Peyer's patch (tissue), 4 donors: ENCODE measurements at regions not wholly inside any gene's neighbourhood (a gene's known extent, or its start where the extent isn't known, plus 50 kb on each side); places are given as distances from the start of the nearest gene placed in this dataset.

Source experiments
- DNase-seq, 3 donors: peaks; one replicate each; pipeline ENCODE4 v3.0.0-alpha.2; 2017 to 2019
- H3K27ac ChIP-seq, 4 donors: fragments of 200-600 bp; sonication (generic); one replicate each; pipeline ENCODE4 v1.5.1; 2016 to 2019
- H3K27me3 ChIP-seq, 2 donors: fragments of 200-600 bp; sonication (generic); one replicate each; pipeline ENCODE4 v1.5.1; 2019
- H3K36me3 ChIP-seq, 3 donors: fragments of 200-600 bp; sonication (generic); one replicate each; pipeline ENCODE4 v1.5.1; 2016 to 2019
- H3K4me1 ChIP-seq, 4 donors: fragments of 200-600 bp; sonication (generic); one replicate each; pipeline ENCODE4 v1.5.1; 2016 to 2019
- H3K4me3 ChIP-seq, 4 donors: fragments of 200-600 bp; sonication (generic); 1 replicate in 3 of 4; 2 replicates in 1 of 4; pipeline ENCODE4 v1.5.1; 2016 to 2019; ENCODE audit warnings: mild to moderate bottlenecking in 1 of 4
- H3K9me3 ChIP-seq, 4 donors: fragments of 200-600 bp; sonication (generic); one replicate each; pipeline ENCODE4 v1.5.1; 2016 to 2019; ENCODE audit warnings: mild to moderate bottlenecking in 1 of 4
- CTCF ChIP-seq, 6 experiments: fragments of 450-650 bp in 4 of 6; fragments of 200-600 bp in 2 of 6; sonication (generic) in 1 of 6; IDR thresholded peaks; one replicate each; pipeline ENCODE4 v1.5.1; 2017 to 2019; ENCODE audit warnings: antibody characterized with exemption in 6 of 6, mild to moderate bottlenecking in 3 of 6, moderate library complexity in 1 of 6
- POLR2A ChIP-seq, 2 donors: fragments of 450-650 bp; IDR thresholded peaks; one replicate each; pipeline ENCODE4 v1.5.1; 2017; ENCODE audit warnings: antibody characterized with exemption in 2 of 2, mild to moderate bottlenecking in 2 of 2, moderate library complexity in 2 of 2

- Histone ChIP-seq H3K27me3 (no peaks in the 10 kb centered on the region), H3K36me3 (no peaks in the 10 kb centered on the region), H3K4me1 (peaks cover 0 to 19% (median 8%) of the 10 kb centered on the region in 4 donors), H3K4me3 (no peak overlapping the region), H3K9me3 (no peaks in the 10 kb centered on the region), H3K27ac (no peak overlapping the region)
- DNase-seq = no peak
- TF ChIP-seq POLR2A (IDR thresholded peaks at IDR 0.05) (no peak), CTCF (IDR thresholded peaks at IDR 0.05) (no peak)
Observed at GRCh38 chr3:177536873-177537272, 339.6 kb upstream of the TBL1XR1 start.

GRCh38 chr3:177537612-177538011 lies 340.3 kb upstream of the TBL1XR1 start:
- Histone ChIP-seq H3K9me3 (no peaks in the 10 kb centered on the region), H3K4me3 (no peak overlapping the region), H3K27ac (peak overlapping the region in 1 of 4 donors; percentile 62), H3K36me3 (no peaks in the 10 kb centered on the region), H3K4me1 (peaks cover 0 to 19% (median 8%) of the 10 kb centered on the region in 4 donors), H3K27me3 (no peaks in the 10 kb centered on the region)
- DNase-seq = no peak
- TF ChIP-seq POLR2A (IDR thresholded peaks at IDR 0.05) = no peak
- no peak for TF ChIP-seq CTCF (IDR thresholded peaks at IDR 0.05)

GRCh38 chr3:177538048-177538749 lies 340.9 kb upstream of the TBL1XR1 start:
- DNase-seq = no peak
- TF ChIP-seq CTCF (IDR thresholded peaks at IDR 0.05) (no peak), POLR2A (IDR thresholded peaks at IDR 0.05) (no peak)
- H3K27ac ChIP-seq = peak overlapping the region; percentile 34 to 62 (median 39)

DNA sequence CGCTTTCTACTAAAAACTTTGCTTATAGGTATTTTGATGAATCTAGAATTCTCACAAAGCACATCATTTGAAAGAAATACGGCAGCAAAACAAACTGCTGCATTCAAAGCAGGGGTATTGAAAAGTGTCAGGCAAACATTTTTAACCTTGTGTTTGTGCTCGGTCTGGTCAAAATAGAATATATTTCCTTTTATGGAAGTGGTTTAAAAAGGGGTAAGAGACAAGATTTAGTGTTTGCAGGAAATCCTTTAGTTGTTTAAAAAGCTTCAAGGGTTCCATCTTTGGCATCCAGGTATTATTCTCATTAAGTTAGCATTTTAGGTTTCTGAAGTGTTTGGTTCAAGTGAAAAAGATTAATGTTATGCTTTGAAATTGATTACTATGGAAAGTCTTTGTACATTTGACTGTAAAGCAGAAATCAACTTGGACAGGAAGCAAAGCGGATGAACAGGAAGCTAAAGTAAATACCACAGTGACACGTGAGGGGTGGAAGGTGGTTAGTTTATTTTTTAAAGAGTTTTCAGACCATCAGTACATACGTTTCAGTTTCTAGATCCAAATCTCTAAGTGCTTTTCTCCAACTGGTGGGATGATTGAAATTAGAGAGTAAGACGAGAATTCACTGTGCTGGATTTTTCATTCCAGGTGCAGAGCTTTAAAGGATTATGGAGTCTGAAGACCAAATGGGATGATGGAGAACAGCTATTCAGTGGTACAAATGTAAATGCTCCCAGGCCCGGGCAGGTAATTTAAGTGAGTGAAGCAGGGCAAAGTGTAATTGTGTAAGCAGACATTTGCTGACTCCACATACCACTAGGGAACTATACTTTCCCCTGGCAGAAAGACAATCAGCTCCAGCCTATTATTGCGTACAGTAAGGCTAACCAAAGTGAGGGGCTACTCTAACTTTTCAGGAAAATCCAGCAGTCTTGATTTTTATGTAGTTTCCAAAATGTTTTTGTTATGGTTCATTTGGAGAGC lies 341.8 kb upstream of the TBL1XR1 start:
- TF ChIP-seq CTCF (IDR thresholded peaks at IDR 0.05) (no peak), POLR2A (IDR thresholded peaks at IDR 0.05) (no peak)
- DNase-seq = peak in 1 of 3 donors; percentile 35
- H3K27ac ChIP-seq = peak overlapping the region; percentile 44 to 62 (median 59)

More at GRCh38 chr3:177538048-177538749, 340.9 kb upstream of the TBL1XR1 start:
- no peaks in the 10 kb centered on the region for H3K9me3 ChIP-seq
- H3K4me1 ChIP-seq = peaks cover 0 to 19% (median 8%) of the 10 kb centered on the region in 4 donors
- H3K36me3 ChIP-seq = no peaks in the 10 kb centered on the region
- no peaks in the 10 kb centered on the region for H3K27me3 ChIP-seq
- H3K4me3 ChIP-seq = no peak overlapping the region

DNA sequence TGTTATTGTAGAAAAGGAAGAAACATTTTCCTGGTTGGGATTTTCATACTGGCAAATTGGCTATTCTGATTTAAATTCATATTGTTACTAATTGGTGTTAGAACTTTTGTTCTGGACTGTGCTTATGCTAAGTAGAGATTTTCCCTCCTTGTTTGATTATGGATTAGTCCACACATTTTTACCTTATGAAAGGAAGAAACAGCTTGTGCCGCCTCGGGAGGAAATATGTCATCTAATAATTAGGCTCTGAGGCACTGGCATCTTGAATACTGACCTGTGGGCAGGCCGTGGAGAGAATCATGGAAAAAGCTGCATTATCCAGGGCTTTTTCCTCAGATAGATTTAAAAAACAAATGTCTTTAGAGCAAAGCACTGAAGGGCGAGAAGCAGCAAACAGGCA lies 344.3 kb upstream of the TBL1XR1 start:
- Histone ChIP-seq H3K27me3 (no peaks in the 10 kb centered on the region), H3K36me3 (no peaks in the 10 kb centered on the region), H3K4me3 (no peak overlapping the region), H3K4me1 (peaks cover 0 to 19% (median 8%) of the 10 kb centered on the region in 4 donors), H3K9me3 (no peaks in the 10 kb centered on the region), H3K27ac (no peak overlapping the region)
- TF ChIP-seq POLR2A (IDR thresholded peaks at IDR 0.05) (no peak), CTCF (IDR thresholded peaks at IDR 0.05) (no peak)
- no peak for DNase-seq

More for the DNA sequence above, 341.8 kb upstream of the TBL1XR1 start:
- H3K4me3 ChIP-seq = no peak overlapping the region
- H3K9me3 ChIP-seq = no peaks in the 10 kb centered on the region
- no peaks in the 10 kb centered on the region for H3K36me3 ChIP-seq
- no peaks in the 10 kb centered on the region for H3K27me3 ChIP-seq
- peaks cover 0 to 19% (median 8%) of the 10 kb centered on the region in 4 donors for H3K4me1 ChIP-seq
